Glutamatergic neuron (in vitro differentiated cells): ENCODE measurements at regions not wholly inside any gene's neighbourhood (a gene's known extent, or its start where the extent isn't known, plus 50 kb on each side); places are given as distances from the start of the nearest gene placed in this dataset.

ENCODE experiments used
- DNase-seq: peaks from one replicate; pipeline ENCODE4 v3.0.0; 2022
- H3K27ac Mint-ChIP-seq: one replicate; pipeline ENCODE4 v1.8.0; 2020; ENCODE audit warnings: mild to moderate bottlenecking, mixed read lengths, inconsistent platforms; ENCODE audit not compliant: unreplicated experiment
- H3K27me3 Mint-ChIP-seq: one replicate; pipeline ENCODE4 v1.8.0; 2020; ENCODE audit warnings: mild to moderate bottlenecking, moderate library complexity, mixed read lengths, inconsistent platforms; ENCODE audit not compliant: unreplicated experiment
- H3K36me3 Mint-ChIP-seq: one replicate; pipeline ENCODE4 v1.8.0; 2020; ENCODE audit warnings: mild to moderate bottlenecking, mixed read lengths, inconsistent platforms; ENCODE audit not compliant: unreplicated experiment
- H3K4me1 Mint-ChIP-seq: one replicate; pipeline ENCODE4 v1.8.0; 2020; ENCODE audit warnings: mild to moderate bottlenecking, low read depth, mixed read lengths, inconsistent platforms; ENCODE audit not compliant: unreplicated experiment
- H3K4me3 Mint-ChIP-seq: one replicate; pipeline ENCODE4 v1.8.0; 2020; ENCODE audit warnings: mild to moderate bottlenecking, mixed read lengths, inconsistent platforms; ENCODE audit not compliant: unreplicated experiment
- H3K9me3 Mint-ChIP-seq: one replicate; pipeline ENCODE4 v1.8.0; 2020; ENCODE audit warnings: mild to moderate bottlenecking, moderate library complexity, mixed read lengths, inconsistent platforms; ENCODE audit not compliant: unreplicated experiment
- TF ChIP-seq, protein P1 (sequence below): fragments of 200-600 bp; sonication (generic); IDR thresholded peaks from one replicate; pipeline ENCODE4 v1.5.0; 2021; ENCODE audit not compliant: partially characterized antibody, unreplicated experiment

DNA sequence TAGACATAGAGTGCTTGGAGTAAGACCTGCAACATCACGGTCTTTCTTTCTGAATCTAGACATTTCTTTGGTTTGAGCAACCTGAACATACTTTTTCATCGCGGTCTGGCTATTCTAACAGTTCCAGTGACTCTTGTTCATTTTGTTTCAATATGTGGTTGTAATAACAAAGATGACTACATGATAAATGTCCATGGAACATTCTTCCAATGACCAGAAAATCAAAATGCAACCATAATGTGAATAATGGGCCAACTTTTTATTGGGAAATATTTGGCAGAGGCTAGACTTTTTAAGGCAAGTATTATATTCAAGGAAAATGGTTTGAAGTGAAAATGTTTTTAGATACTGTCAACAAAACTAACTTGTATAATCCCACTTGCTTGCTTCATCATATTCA lies 282.5 kb downstream of the INHBA start:
- H3K4me1 Mint-ChIP-seq: no peaks in the 10 kb centered on the region
- no peak overlapping the region for H3K27ac Mint-ChIP-seq
- no peak for DNase-seq
- no peaks in the 10 kb centered on the region for H3K9me3 Mint-ChIP-seq
- H3K27me3 Mint-ChIP-seq: peaks cover 3% of the 10 kb centered on the region
- TF ChIP-seq, protein P1, sequence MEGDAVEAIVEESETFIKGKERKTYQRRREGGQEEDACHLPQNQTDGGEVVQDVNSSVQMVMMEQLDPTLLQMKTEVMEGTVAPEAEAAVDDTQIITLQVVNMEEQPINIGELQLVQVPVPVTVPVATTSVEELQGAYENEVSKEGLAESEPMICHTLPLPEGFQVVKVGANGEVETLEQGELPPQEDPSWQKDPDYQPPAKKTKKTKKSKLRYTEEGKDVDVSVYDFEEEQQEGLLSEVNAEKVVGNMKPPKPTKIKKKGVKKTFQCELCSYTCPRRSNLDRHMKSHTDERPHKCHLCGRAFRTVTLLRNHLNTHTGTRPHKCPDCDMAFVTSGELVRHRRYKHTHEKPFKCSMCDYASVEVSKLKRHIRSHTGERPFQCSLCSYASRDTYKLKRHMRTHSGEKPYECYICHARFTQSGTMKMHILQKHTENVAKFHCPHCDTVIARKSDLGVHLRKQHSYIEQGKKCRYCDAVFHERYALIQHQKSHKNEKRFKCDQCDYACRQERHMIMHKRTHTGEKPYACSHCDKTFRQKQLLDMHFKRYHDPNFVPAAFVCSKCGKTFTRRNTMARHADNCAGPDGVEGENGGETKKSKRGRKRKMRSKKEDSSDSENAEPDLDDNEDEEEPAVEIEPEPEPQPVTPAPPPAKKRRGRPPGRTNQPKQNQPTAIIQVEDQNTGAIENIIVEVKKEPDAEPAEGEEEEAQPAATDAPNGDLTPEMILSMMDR: no peak
- no peaks in the 10 kb centered on the region for H3K36me3 Mint-ChIP-seq
- H3K4me3 Mint-ChIP-seq: no peak overlapping the region

- H3K36me3 Mint-ChIP-seq: no peaks in the 10 kb centered on the region
- no peak overlapping the region for H3K4me3 Mint-ChIP-seq
- TF ChIP-seq, protein P1: no peak
- no peak overlapping the region for H3K27ac Mint-ChIP-seq
- H3K27me3 Mint-ChIP-seq: peaks cover 3% of the 10 kb centered on the region
- no peaks in the 10 kb centered on the region for H3K4me1 Mint-ChIP-seq
- no peaks in the 10 kb centered on the region for H3K9me3 Mint-ChIP-seq
- no peak for DNase-seq
These were observed 284.6 kb downstream of the INHBA start for GRCh38 chr7:41418337-41418736.

DNA sequence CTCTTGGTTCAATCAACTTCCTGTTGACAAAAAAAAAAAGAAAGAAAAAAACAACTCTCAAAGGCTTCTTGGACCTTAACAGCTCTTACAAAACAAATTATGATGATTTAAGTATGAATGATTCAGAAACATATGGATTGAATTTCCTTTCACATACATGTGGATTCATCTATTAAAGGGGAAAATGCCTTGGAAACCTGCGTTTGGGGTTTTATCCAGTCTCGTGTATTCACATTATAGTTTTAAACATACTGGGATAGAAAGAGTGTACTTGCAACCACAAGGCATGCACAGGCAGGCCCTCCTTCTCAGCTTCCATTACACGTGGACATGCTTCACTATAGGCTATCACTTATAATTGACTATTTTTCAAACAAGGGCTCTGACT lies 286.7 kb downstream of the INHBA start:
- Mint-ChIP-seq H3K4me3 (no peak overlapping the region), H3K9me3 (no peaks in the 10 kb centered on the region), H3K36me3 (no peaks in the 10 kb centered on the region), H3K27ac (no peak overlapping the region), H3K27me3 (peaks cover 3% of the 10 kb centered on the region), H3K4me1 (no peaks in the 10 kb centered on the region)
- TF ChIP-seq, protein P1: no peak
- DNase-seq: no peak

DNA sequence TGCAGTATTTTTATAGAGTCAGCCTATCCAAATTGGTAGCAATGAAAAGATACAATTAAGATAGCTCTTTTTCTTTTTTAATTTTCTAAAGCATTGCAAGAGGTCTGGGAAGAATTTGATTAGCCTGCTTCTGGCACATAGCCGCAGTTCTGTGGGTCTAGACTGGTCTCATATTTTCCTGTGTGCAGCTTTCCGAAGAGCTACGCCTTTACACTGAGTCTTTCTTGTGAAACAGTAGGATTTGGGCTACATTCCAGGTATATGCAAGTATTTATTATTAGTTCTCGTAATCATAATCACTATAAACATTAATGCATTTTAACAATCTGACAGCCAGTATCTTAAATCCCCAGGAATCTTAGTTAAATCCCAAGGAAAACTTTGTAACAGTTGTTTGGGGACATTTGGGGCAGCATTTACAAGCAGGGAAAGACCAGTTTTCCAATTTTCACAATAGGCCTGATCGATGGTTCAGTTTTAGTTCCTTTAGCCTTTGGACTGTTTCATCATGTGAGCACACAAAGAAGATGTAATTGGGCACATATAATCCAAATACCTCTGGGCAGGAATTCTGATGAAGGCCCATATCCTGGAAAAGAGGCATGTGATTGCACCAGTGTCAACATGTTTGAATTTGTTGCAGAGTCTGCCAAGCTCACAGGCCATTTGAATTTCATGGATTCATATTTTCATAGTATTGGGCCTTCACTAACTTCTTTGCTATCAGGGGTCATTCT lies 287.3 kb downstream of the INHBA start:
- no peaks in the 10 kb centered on the region for H3K36me3 Mint-ChIP-seq
- H3K9me3 Mint-ChIP-seq: no peaks in the 10 kb centered on the region
- no peaks in the 10 kb centered on the region for H3K4me1 Mint-ChIP-seq
- H3K4me3 Mint-ChIP-seq: no peak overlapping the region
- no peak for DNase-seq
- H3K27ac Mint-ChIP-seq: no peak overlapping the region
- TF ChIP-seq, protein P1: no peak
- peaks cover 3% of the 10 kb centered on the region for H3K27me3 Mint-ChIP-seq

DNA sequence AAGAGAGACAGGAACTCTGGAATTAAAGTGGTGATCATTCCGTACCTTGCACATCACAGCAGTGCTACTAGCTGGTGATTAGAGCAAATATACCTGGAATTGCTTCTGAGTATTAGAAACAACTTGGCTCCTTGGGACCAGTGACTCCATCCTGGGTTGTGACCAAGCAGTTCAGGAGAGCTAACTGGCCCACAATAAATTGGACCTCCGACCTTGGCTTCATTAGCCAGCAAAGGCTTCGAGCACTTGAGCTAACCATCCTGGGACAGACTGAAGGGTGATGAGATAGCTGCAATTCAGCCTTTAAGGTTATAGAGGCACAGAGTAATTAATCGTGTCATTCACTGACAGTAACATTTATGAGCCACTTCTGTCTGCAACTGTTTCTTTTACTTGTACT lies 287.8 kb downstream of the INHBA start:
- Mint-ChIP-seq H3K27ac (no peak overlapping the region), H3K36me3 (no peaks in the 10 kb centered on the region), H3K27me3 (peaks cover 3% of the 10 kb centered on the region), H3K4me1 (no peaks in the 10 kb centered on the region), H3K4me3 (no peak overlapping the region), H3K9me3 (no peaks in the 10 kb centered on the region)
- TF ChIP-seq, protein P1: no peak
- no peak for DNase-seq
